HG02571 (cell line): ENCODE measurements at regions not wholly inside any gene's neighbourhood (a gene's known extent, or its start where the extent isn't known, plus 50 kb on each side); places are given as distances from the start of the nearest gene placed in this dataset.
"Not testable (repeated sequence)": the region's sequence is repeated elsewhere in the genome, so short reads cannot be mapped to it uniquely, and the experiment has no call there.

Experiments
- ATAC-seq: cut with Tn5 transposase; IDR thresholded peaks from one replicate; pipeline ENCODE4 v1.9.1; 2021; ENCODE audit warnings: mild to moderate bottlenecking, moderate library complexity; ENCODE audit not compliant: unreplicated experiment

DNA sequence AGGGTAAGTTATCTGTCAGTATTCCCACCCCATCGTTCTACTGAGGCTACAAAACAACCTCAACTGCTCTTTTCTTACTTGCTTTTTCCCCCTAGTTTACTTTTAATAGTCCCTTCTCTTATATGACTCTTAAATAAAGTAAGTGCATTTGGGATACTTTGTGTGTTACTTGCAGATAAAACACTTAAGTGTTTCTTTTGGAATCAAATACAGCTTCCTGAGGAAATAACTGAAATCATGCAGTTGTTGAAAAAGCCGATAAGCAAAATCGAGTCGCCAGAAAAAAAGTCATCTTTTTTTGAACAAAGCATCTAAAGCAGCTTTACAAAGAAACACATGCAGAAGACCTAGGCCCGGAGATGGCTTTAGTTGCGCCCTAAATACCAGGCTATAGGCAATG is 53.5 kb upstream of the EPB41L4A start:
- ATAC-seq: no peak

DNA sequence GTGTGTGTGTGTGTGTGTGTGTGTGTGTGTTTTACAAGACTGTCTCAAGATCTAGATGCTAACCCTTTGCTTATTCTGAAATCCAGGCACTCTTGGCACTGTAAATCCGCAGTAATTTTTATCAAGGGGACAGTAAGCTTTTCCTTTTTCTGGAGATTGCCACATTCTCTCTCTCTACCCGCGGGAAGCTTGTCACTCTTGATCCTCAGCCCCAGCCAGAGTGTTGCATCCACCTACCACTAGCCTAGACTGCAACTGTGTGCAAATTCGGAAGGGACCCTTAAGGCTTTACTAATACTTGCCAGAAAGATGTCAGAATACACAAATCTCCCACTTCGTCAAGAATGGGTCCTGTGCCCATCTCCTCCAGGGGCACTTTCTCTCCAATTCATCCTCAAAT is 54.9 kb upstream of the EPB41L4A start:
- no peak for ATAC-seq

DNA sequence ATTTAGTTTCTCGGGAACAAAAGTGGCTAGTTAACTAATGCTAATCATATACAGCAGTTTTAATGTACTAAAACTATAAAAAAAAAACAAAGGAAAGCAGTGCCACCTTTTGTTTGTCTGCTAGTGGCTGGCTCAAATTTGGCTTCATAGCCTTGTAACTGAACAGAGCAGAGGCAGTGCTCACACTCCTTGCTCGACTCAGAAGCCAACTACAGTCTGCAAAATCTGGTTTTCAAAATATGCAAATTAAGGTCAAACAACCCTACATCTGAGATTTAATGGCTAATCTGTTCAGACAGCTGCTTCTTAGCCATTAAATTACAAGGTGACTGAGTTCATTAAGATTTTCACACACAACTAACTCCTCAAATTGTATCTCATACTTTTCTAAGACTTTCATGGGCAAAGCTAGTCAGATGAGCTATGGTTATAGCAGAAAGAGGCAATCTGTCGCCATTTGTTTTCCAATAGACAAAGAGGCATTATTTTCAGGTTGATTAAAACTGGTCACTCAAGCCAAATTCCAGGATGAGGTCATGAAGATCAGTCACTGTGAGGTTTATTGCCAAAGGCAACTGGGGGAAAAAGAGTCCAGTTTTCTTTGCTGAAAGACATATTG is 56.8 kb upstream of the EPB41L4A start:
- no peak for ATAC-seq

DNA sequence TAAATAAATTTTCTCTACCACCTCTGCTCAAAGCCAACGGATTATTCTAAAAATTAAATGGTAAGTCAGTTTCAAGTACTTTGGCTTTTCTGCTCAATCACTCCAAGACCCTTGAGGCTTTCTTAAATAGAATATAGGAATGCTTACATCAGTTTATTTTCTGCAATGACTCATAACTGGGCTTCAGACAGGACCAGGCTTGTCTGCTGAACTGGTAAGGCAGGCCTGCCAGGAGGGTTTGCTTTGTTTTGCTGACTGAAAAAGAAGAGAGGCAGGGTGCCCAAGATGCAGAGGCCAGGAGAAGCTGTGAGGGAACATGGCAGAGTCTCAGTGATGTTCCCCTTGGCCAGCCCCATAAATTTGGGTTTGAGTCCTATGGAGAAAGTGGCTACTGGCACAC is 60.3 kb upstream of the EPB41L4A start:
- ATAC-seq: peak; percentile 51

DNA sequence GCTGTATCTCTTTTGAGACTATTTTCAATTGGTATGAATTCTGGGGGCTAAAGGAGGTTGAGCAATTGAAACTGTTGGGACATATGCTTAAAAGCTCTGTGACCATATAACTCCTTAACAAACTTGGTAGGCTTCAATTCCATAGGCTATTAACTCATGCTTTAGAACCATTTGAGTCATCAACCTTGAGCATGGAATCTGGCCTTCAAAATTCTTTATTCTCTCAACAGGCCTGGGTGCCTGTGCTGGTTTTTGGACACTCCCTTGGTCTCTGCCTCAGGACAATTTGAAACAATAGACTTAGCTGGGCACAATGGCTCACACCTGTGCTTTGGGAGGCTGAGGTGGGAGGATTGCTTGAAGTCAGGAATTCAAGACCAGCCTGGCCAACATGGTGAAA is 61.4 kb upstream of the EPB41L4A start:
- ATAC-seq: no peak

DNA sequence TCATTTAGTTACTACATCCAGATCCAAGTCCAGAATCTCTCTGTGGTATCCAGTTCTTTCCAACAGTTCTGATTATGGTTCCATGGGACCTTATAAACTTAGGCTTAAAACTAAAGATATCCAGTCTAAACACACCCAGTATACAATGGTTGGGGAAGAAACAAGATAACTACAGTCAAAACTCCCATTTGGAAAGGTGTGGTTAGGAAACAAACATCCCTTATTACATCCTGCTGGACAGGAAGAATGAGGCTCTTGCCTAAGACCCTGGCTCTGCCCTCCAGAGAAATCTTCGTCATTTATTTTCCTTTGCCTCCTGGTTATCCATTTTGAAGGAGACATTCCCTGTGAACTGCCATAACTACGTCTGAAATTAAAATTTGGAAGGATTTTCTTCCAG is 64.6 kb upstream of the EPB41L4A start:
- ATAC-seq: no peak

DNA sequence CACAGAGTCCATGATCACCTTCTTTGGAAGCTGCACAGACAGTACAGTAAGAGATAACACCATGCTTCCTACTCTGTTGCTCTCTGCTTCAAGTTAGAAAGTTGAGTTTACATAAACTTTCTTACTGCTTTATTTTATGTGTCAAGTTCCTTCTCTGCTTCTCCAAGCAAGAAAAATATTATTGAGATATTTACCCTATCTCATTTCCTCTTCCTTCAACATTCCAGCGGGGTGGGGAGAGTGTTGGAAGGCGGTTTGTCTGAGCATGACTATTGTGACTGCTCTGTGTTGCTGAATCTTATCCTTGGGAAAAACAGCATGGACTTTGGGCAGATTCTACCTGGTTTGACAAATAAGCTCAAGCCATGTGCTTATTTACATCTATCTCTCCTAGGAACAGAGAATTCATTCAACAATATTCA is 66.9 kb upstream of the EPB41L4A start:
- ATAC-seq: no peak

DNA sequence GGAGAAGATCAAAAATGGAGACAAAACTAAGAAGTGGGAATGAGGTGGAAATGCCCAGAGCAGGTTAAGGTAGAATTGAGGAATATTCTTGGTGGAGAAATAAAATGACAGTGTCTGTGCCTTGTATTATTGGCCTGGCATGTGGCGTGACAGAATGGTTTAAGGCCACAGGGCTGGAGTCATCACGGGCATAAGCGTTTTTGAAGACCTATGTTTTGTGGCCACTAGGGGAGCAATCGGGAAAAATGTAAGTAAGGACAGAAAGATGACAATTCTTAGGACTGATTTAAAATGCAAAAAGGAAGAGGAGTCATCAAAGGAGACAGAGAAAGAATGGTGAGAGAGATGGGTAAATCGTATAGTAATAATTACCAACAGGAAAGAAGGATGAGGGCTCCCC is 72.2 kb upstream of the EPB41L4A start:
- no peak for ATAC-seq

DNA sequence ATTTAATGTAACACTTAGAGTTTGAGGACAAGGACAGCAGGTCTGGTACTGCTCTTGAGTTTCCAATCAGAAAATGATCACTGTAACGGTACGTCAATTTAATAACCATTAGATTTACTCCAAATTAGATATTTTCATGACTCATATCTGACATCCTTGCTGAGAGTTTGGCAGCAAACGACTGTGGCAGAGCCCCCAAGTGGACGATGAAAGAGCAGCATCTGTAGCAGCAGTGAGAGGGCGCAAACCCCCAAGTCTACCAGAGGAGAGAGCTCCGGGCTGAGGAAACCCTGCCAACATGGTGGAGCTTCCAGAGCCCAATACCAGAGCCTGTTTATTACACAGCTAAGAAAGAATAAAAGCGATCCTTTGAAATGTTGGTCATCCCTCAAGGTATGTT is 73.2 kb upstream of the EPB41L4A start:
- ATAC-seq: peak; percentile 100

DNA sequence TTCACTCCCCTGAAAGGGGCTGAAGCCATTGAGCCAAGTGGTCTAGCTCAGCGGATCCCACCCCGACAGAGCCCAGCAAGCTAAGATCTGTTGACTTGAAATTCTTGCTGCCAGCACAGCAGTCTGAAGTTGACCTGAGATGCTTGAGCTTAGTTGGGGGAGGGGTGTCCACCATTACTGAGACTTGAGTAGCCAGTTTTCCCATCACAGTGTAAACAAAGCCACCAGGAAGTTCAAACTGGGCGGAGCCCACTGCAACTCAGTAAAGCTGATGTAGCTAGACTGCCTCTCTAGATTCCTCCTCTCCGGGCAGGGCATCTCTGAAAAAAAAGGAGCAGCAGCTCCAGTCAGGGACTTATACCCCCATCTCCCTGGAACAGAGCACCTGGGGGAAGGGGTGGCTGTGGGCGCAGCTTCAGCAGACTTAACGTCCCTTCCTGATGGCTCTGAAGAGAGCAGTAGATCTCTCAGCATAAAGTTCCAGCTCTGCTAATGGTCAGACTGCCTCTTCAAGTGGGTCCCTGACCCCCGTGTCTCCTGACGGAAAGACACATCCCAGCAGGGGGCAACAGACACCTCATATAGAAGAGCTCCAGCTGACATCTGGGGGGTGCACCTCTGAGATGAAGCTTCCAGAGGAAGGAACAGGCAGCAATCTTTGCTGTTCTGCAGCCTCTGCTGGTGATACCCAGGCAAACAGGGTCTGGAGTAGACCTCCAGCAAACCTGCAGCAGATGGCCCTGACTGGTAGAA is 84.8 kb upstream of the EPB41L4A start:
- ATAC-seq: not testable (repeated sequence)

DNA sequence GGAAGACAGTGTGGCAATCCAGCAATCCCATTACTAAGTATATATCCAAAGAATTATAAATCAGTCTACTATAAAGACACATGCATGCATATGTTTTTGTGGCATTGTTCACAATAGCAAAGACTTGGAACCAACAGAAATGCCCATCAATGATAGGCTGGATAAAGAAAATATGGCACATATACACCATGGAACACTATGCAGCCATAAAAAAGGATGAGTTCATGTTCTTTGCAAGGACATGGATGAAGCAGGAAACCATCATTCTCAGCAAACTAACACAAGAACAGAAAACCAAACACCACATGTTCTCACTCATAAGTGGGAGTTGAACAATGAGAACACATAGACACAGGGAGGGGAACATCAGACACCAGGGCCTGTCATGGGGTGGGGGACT is 90.0 kb upstream of the EPB41L4A start:
- not testable (repeated sequence) for ATAC-seq

DNA sequence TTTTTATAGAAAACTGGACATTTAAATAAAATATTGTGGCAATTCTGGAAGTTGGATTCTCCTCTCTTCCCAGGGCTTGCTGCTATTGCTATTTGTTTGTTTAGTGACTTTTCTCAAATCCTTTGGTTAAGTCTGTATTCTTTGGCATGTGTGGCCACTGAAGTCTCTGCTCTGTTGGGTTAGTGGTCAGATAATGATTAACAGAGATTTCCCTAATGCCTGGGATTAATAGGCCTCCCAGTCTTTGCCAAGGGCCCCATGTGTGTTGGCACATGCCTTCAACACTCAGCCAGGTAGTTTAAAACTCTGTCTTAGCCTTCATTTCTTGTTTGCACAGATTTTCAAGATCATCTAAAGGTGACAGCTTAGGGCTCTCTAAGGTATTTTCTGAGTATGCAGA is 92.8 kb upstream of the EPB41L4A start:
- no peak for ATAC-seq

DNA sequence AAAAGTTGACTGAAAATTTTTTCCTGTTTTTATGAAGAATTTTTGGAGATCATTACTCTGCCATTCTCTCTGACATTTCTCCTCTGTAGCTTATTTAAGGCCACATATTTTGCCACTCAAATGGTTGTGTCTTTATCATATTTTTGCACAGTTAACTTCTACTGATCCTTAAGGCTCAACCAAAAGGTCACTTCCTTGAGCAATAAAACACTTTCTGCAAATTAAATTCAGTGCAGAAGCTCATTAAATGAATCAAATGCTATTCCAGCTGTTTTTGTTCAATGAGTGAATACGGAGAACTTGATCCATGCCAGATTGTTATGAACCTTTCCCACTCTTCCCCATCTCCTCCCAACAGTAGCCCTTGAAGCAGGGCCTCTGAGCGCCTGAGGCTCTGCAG is 93.8 kb upstream of the EPB41L4A start:
- ATAC-seq: no peak

DNA sequence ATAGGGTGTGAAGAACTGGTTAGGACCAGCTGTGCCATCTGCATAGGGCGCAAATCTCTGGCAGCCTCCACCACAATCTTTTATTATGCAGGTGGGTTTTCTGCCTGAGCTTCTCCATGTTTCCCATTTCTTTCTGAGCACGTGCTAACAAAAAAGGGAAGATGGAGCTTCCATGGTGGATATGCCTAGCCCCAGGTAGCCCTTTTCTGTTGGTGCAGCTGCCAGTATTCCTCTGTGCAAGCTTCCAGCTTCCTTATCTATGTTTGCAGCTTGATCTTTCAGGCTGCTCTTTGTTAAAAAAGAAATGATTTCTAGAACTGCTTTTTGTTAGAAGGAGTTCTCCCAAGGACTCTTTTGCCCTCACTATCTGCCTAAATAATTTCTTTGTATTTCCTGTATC is 95.0 kb upstream of the EPB41L4A start:
- no peak for ATAC-seq

DNA sequence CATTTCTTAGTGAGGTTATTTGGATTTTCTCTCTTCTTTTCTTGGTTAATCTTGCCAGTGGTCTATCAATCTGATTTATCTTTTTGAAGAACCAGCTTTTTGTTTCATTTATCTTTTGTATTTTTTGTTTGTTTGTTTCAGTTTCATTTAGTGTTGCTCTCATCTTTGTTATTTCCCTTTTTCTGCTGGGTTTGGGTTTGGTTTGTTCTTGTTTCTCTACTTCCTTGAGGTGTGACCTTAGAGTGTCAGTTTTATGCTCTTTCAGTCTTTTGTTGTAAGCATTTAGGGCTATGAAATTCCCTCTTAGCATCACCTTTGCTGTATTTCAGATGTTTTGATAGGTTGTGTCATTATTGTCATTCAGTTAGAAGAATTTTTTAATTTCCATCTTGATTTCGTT is 101.4 kb upstream of the EPB41L4A start:
- ATAC-seq: not testable (repeated sequence)

DNA sequence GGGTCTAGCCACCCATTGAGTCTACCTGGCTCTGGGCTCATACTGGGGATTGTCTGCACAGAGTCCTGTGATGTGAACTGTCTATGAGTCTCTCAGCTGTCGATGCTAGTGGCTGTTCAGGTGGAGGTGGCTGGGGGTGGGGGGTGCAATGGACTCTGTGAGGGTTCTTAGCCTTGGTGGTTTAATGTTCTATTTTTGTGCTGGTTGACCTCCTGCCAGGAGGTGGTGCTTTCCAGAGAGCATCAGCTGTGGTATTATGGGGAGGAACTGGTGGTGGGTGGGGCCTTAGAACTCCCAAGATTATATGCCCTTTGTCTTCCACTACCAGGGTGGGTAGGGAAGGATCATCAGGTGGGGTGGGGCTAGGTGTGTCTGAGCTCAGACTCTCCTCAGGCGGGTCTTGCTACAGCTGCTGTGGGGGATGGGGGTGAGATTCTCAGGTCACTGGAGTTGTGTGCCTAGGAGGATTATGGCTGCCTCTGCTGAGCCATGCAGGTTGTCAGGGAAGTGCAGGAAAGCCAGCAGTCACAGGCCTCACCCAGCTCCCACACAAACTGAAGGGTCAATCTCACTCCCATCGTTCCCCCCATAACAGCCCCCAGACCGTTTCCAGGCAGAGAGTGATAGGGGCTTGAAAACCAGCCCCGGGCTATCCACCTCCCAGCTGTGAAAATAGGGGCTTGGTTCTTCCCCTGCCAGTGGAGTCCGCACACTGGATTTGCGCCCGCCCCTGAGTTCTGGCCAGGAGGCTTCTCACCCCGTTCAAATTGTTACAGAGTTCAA is 104.0 kb upstream of the EPB41L4A start:
- peak; percentile 73 for ATAC-seq

DNA sequence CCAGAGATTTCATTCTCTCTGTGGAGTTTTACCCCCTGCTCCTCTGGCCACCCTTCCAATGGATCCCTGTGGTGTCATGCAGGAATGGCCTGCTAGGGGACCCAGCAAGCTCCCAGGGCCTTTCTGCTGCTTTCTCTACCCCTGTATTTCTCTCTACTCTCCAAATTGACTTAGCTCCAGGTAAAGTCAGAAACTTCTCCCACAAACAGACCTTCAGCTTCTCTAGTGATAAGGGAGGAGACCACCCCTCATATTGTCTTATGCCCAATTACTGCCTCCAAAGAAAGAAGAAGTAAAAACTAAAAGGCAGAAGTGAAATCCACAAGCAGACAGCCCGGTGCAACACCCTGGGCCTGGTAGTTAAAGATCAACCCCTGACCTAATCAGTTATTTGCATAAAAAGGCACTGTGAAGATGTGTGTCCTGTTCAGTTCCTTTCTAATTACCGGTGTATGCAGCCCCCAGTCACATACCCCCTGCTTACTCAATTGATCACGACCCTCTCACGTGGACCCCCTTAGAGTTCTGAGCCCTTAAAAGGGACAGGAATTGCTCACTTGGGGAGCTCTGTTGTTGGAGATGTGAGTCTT is 104.7 kb upstream of the EPB41L4A start:
- ATAC-seq: peak; percentile 66

DNA sequence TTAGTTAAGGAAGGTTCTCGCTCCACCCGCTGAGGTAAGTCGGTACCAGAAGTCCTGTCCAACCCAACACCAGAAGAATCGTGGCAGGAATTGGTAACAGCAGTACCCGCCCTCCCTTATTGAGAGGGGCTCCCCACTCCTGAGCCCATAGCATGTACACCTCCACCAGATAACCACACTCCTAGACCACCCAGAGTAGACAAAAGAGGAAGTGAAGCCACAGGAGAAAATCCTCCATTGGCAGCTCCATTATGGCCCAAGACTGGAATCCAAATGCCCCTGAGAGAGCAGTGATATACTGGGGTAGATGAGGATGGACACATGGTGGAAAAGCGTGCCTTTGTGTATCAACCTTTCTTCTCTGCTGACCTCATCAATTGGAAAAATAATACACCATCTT is 106.1 kb upstream of the EPB41L4A start:
- no peak for ATAC-seq

DNA sequence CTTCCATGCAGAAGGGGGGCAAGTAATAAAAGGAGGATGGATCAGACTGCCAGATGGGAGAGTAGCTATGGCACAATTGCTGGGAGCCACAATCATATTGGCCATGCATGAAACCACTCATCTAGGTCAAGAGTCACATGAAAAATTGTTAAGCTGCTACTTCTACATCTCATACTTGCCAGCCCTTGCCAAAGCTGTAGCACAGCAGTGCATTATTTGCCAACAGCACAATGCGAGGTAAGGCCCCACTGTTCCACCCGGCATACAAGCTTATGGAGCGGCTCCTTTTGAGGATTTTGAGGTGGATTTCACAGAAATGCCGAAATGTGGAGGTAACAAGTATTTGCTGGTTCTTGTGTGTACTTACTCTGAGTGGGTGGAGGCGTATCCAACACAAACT is 109.9 kb upstream of the EPB41L4A start:
- ATAC-seq: no peak

DNA sequence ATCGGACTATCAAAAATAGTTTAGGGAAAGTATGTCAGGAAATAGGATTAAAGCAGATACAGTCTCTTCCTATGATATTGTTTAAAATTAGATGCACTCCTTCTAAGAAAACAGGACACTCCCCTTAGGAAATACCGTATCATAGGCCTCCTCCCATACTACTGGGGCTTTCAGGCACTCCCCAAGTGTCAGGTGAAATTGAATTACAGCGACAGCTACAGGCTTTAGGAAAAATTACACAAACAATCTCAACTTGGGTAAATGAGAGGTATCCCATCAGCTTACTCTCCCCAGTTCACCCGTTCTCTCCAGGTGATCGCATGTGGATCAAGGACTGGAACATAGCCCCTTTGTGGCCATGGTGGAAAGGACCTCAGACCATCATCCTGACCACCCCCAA is 110.4 kb upstream of the EPB41L4A start:
- no peak for ATAC-seq

DNA sequence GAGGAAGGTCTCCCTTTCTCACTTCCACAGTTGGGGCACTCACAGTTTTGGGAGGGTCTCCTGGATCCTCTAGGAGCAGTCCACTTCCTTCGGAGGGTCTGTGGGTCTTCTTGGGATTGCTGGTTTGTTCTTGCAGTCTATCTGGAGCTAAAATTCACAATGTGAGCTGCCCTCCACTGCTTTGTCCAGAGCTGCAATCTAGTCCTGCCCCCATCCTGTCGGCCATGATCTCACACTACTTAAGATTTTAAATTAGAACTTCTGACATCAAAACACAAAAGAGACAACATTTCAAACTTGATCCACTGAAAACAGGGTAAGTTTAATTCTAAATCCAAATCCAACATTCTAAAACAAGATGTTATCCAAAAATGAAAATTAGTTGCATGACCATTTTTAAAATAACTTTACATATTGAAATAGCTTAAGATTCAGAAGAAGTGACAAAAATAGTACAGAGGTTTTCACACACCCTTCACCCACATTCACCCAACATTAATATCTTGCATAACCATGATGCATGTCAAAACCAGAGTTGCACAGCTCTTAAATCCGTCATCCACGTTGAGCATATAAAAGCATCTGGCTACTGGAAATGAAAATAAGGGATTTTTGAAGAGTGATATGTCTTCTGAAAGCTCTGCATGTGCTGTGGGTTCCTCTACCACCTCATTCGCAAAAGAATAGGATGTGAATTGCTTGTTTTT is 113.7 kb upstream of the EPB41L4A start:
- no peak for ATAC-seq
